Esophagus muscularis mucosa (tissue), 4 donors: ENCODE measurements at regions not wholly inside any gene's neighbourhood (a gene's known extent, or its start where the extent isn't known, plus 50 kb on each side); places are given as distances from the start of the nearest gene placed in this dataset.

Source experiments
- CTCF ChIP-seq, 3 experiments: fragments of 200-600 bp in 2 of 3; fragments of 450-650 bp in 1 of 3; sonication (generic) in 2 of 3; IDR thresholded peaks; one replicate each; pipeline ENCODE4 v1.5.1; 2017 to 2019; ENCODE audit warnings: antibody characterized with exemption in 3 of 3, mild to moderate bottlenecking in 2 of 3, moderate library complexity in 1 of 3
- EP300 ChIP-seq: sonication (generic); formaldehyde crosslinking; IDR thresholded peaks from one replicate; pipeline ENCODE4 v1.6.1; 2017; ENCODE audit warnings: antibody characterized with exemption
- POLR2A ChIP-seq: fragments of 450-650 bp; IDR thresholded peaks from one replicate; pipeline ENCODE4 v1.6.1; 2017; ENCODE audit warnings: antibody characterized with exemption, moderate library complexity, mild to moderate bottlenecking, low read depth
- POLR2AphosphoS5 ChIP-seq, 2 donors: sonication (generic); formaldehyde crosslinking; IDR thresholded peaks; one replicate each; pipeline ENCODE4 v1.6.1; 2017; ENCODE audit warnings: antibody characterized with exemption in 2 of 2

GRCh38 chr1:227424159-227424680 lies 105.9 kb upstream of the CDC42BPA start:
- TF ChIP-seq CTCF (IDR thresholded peaks at IDR 0.05) = no peak
- no peak for TF ChIP-seq POLR2AphosphoS5 (IDR thresholded peaks at IDR 0.05)
- TF ChIP-seq POLR2A = no peak
- TF ChIP-seq EP300 = no peak
